Nephron progenitor cell (in vitro differentiated cells): ENCODE measurements at regions not wholly inside any gene's neighbourhood (a gene's known extent, or its start where the extent isn't known, plus 50 kb on each side); places are given as distances from the start of the nearest gene placed in this dataset.

Source experiments
- DNase-seq: peaks from one replicate; pipeline ENCODE4 v3.0.0; 2021
- H3K27ac Mint-ChIP-seq: 2 replicates; pipeline ENCODE4 v1.8.0; 2021; ENCODE audit warnings: mild to moderate bottlenecking, moderate library complexity, mixed read lengths
- H3K27me3 Mint-ChIP-seq: 2 replicates; pipeline ENCODE4 v1.8.0; 2021; ENCODE audit warnings: mild to moderate bottlenecking, low read depth, mixed read lengths; ENCODE audit not compliant: poor library complexity
- H3K36me3 Mint-ChIP-seq: 2 replicates; pipeline ENCODE4 v1.8.0; 2021; ENCODE audit warnings: low read depth, mixed read lengths
- H3K4me1 Mint-ChIP-seq: 2 replicates; pipeline ENCODE4 v1.8.0; 2021; ENCODE audit warnings: mixed read lengths
- H3K4me3 Mint-ChIP-seq: 2 replicates; pipeline ENCODE4 v1.8.0; 2021; ENCODE audit warnings: mild to moderate bottlenecking, moderate library complexity, mixed read lengths
- H3K9me3 Mint-ChIP-seq: 2 replicates; pipeline ENCODE4 v1.8.0; 2021; ENCODE audit warnings: mild to moderate bottlenecking, moderate library complexity, mixed read lengths
- CTCF ChIP-seq: fragments of 200-600 bp; sonication (generic); IDR thresholded peaks from 2 replicates; pipeline ENCODE4 v1.5.0; 2021; ENCODE audit warnings: antibody characterized with exemption

- H3K9me3 Mint-ChIP-seq = no peaks in the 10 kb centered on the region
- no peak for TF ChIP-seq CTCF
- no peak for DNase-seq
- no peak overlapping the region for H3K27ac Mint-ChIP-seq
- H3K36me3 Mint-ChIP-seq = no peaks in the 10 kb centered on the region
- no peak overlapping the region for H3K4me3 Mint-ChIP-seq
- peaks cover 17% of the 10 kb centered on the region for H3K4me1 Mint-ChIP-seq
- peaks cover 7% of the 10 kb centered on the region for H3K27me3 Mint-ChIP-seq
Measured at GRCh38 chr7:133195868-133196267, 57.0 kb upstream of the EXOC4 start.

GRCh38 chr7:133196856-133197612 is 55.8 kb upstream of the EXOC4 start:
- H3K36me3 Mint-ChIP-seq = no peaks in the 10 kb centered on the region
- peaks cover 17% of the 10 kb centered on the region for H3K4me1 Mint-ChIP-seq
- H3K9me3 Mint-ChIP-seq = no peaks in the 10 kb centered on the region
- H3K4me3 Mint-ChIP-seq = peak overlapping the region; percentile 63
- no peak overlapping the region for H3K27ac Mint-ChIP-seq
- TF ChIP-seq CTCF = no peak
- H3K27me3 Mint-ChIP-seq = peaks cover 7% of the 10 kb centered on the region
- DNase-seq = peak; percentile 31

GRCh38 chr7:133197972-133198544 is 54.8 kb upstream of the EXOC4 start:
- no peak for DNase-seq
- H3K4me1 Mint-ChIP-seq = peaks cover 17% of the 10 kb centered on the region
- H3K9me3 Mint-ChIP-seq = no peaks in the 10 kb centered on the region
- no peak for TF ChIP-seq CTCF
- H3K36me3 Mint-ChIP-seq = no peaks in the 10 kb centered on the region
- H3K4me3 Mint-ChIP-seq = no peak overlapping the region
- H3K27ac Mint-ChIP-seq = no peak overlapping the region
- H3K27me3 Mint-ChIP-seq = peaks cover 7% of the 10 kb centered on the region

- no peak for DNase-seq
- no peaks in the 10 kb centered on the region for H3K9me3 Mint-ChIP-seq
- no peak overlapping the region for H3K27ac Mint-ChIP-seq
Measured at GRCh38 chr7:133199831-133200230, 53.0 kb upstream of the EXOC4 start.

GRCh38 chr7:133201470-133201869 is 51.4 kb upstream of the EXOC4 start:
- Mint-ChIP-seq H3K4me1 (peaks cover 13% of the 10 kb centered on the region), H3K27me3 (peaks cover 3% of the 10 kb centered on the region), H3K36me3 (no peaks in the 10 kb centered on the region), H3K9me3 (no peaks in the 10 kb centered on the region), H3K4me3 (no peak overlapping the region), H3K27ac (no peak overlapping the region)
- no peak for DNase-seq
- no peak for TF ChIP-seq CTCF

More at GRCh38 chr7:133199831-133200230, 53.0 kb upstream of the EXOC4 start:
- Mint-ChIP-seq H3K4me3 (no peak overlapping the region), H3K27me3 (peaks cover 3% of the 10 kb centered on the region), H3K4me1 (peaks cover 13% of the 10 kb centered on the region), H3K36me3 (no peaks in the 10 kb centered on the region)
- TF ChIP-seq CTCF = no peak

- Mint-ChIP-seq H3K9me3 (no peaks in the 10 kb centered on the region), H3K36me3 (no peaks in the 10 kb centered on the region), H3K4me1 (no peaks in the 10 kb centered on the region), H3K4me3 (no peak overlapping the region), H3K27ac (no peak overlapping the region), H3K27me3 (peaks cover 3% of the 10 kb centered on the region)
- no peak for DNase-seq
- no peak for TF ChIP-seq CTCF
Measured at GRCh38 chr7:133202942-133203341, 49.9 kb upstream of the EXOC4 start.
